ENCODE measurements at regions not wholly inside any gene's neighbourhood (a gene's known extent, or its start where the extent isn't known, plus 50 kb on each side); places are given as distances from the start of the nearest gene placed in this dataset.

GRCh38 chr1:157231846-157232525 is 93.8 kb upstream of the ETV3 start:
- DNase-seq = no peak
- Histone ChIP-seq H3K27me3 (ENCODE audit: control insufficient read depth in 2 of 2, insufficient read depth in 2 of 2, low read length in 2 of 2) (peaks cover 3 to 6% of the 10 kb centered on the region in 2 donors), H3K27ac (ENCODE audit: low read depth in 1 of 2, low read length in 2 of 2) (no peak overlapping the region), H3K9ac (ENCODE audit: insufficient read depth, low read length, poor library complexity, severe bottlenecking) (no peak overlapping the region), H2AFZ (ENCODE audit: insufficient read depth, low read depth, low read length, poor library complexity, severe bottlenecking) (no peak overlapping the region), H3K9me3 (replicated peaks in 1 of 2; ENCODE audit: control insufficient read depth in 1 of 2, insufficient read depth in 1 of 2, low read length in 2 of 2) (no peaks in the 10 kb centered on the region), H3K79me2 (ENCODE audit: insufficient read depth, low read length) (no peaks in the 10 kb centered on the region), H3K4me1 (ENCODE audit: control insufficient read depth in 1 of 2, insufficient read depth in 2 of 2, low read length in 2 of 2) (no peaks in the 10 kb centered on the region), H4K20me1 (ENCODE audit: insufficient read depth, low read length) (no peaks in the 10 kb centered on the region), H3K4me3 (replicated peaks in 1 of 3; ENCODE audit: low read depth in 2 of 3, low read length in 3 of 3) (no peak overlapping the region), H3K4me2 (replicated peaks; ENCODE audit: extremely low read depth, low read length, poor library complexity, severe bottlenecking) (no peak overlapping the region), H3K36me3 (replicated peaks in 1 of 2; ENCODE audit: control insufficient read depth in 1 of 2, insufficient read depth in 2 of 2, low read length in 2 of 2) (no peaks in the 10 kb centered on the region)
- no peak for TF ChIP-seq CTCF (IDR thresholded peaks at IDR 0.05)
- H3K27ac Mint-ChIP-seq = no peak overlapping the region
- 100% methylated on average over 1 of the region's 4 CpGs for WGBS (ENCODE audit: insufficient coverage)
- peaks cover 0 to 1% (median 0%) of the 10 kb centered on the region in 7 donors for H3K9me3 Mint-ChIP-seq
- peaks cover 0 to 7% (median 7%) of the 10 kb centered on the region in 3 donors for H3K27me3 Mint-ChIP-seq (ENCODE audit: low read depth in 3 of 3)
- H3K4me3 Mint-ChIP-seq = no peak overlapping the region
- no peaks in the 10 kb centered on the region for H3K4me1 Mint-ChIP-seq
- no peaks in the 10 kb centered on the region for H3K36me3 Mint-ChIP-seq
- intact Hi-C loops (cut with micrococcal nuclease) = no loop called here

GRCh38 chr1:157230500-157230899 is 92.3 kb upstream of the ETV3 start:
- Mint-ChIP-seq H3K27ac (no peak overlapping the region), H3K36me3 (no peaks in the 10 kb centered on the region)
- no peaks in the 10 kb centered on the region for H4K20me1 ChIP-seq (ENCODE audit: insufficient read depth, low read length)

More at GRCh38 chr1:157230500-157230899, 92.3 kb upstream of the ETV3 start:
- no peak for DNase-seq
- Mint-ChIP-seq H3K4me3 (no peak overlapping the region), H3K4me1 (no peaks in the 10 kb centered on the region), H3K9me3 (peaks cover 0 to 2% (median under 1%) of the 10 kb centered on the region in 7 donors), H3K27me3 (ENCODE audit: low read depth in 3 of 3) (peaks cover 0 to 6% (median 2%) of the 10 kb centered on the region in 3 donors)
- Histone ChIP-seq H3K9me3 (replicated peaks in 1 of 2; ENCODE audit: control insufficient read depth in 1 of 2, insufficient read depth in 1 of 2, low read length in 2 of 2) (no peaks in the 10 kb centered on the region), H2AFZ (ENCODE audit: insufficient read depth, low read depth, low read length, poor library complexity, severe bottlenecking) (no peak overlapping the region), H3K79me2 (ENCODE audit: insufficient read depth, low read length) (no peaks in the 10 kb centered on the region), H3K36me3 (replicated peaks in 1 of 2; ENCODE audit: control insufficient read depth in 1 of 2, insufficient read depth in 2 of 2, low read length in 2 of 2) (no peaks in the 10 kb centered on the region), H3K4me2 (replicated peaks; ENCODE audit: extremely low read depth, low read length, poor library complexity, severe bottlenecking) (no peak overlapping the region), H3K4me1 (ENCODE audit: control insufficient read depth in 1 of 2, insufficient read depth in 2 of 2, low read length in 2 of 2) (no peaks in the 10 kb centered on the region), H3K27ac (ENCODE audit: low read depth in 1 of 2, low read length in 2 of 2) (no peak overlapping the region), H3K27me3 (ENCODE audit: control insufficient read depth in 2 of 2, insufficient read depth in 2 of 2, low read length in 2 of 2) (no peaks in the 10 kb centered on the region), H3K9ac (ENCODE audit: insufficient read depth, low read length, poor library complexity, severe bottlenecking) (no peak overlapping the region), H3K4me3 (replicated peaks in 1 of 3; ENCODE audit: low read depth in 2 of 3, low read length in 3 of 3) (no peak overlapping the region)
- WGBS (ENCODE audit: insufficient coverage) = no CpG with 5 or more reads among the region's 4 CpGs
- intact Hi-C loops (cut with micrococcal nuclease) = no loop called here
- TF ChIP-seq CTCF (IDR thresholded peaks at IDR 0.05) = no peak

Data from CD14-positive monocyte (primary cell).